ENCODE measurements at regions not wholly inside any gene's neighbourhood (a gene's known extent, or its start where the extent isn't known, plus 50 kb on each side); places are given as distances from the start of the nearest gene placed in this dataset.

GRCh38 chr11:28447226-28447625, 339.0 kb downstream of the METTL15 start:
- no peak for DNase-seq

- DNase-seq: no peak
Measured at GRCh38 chr11:28442131-28442530, 333.9 kb downstream of the METTL15 start.

- no peak for DNase-seq
Measured at GRCh38 chr11:28439403-28439802, 331.2 kb downstream of the METTL15 start.

GRCh38 chr11:28420099-28420498, 311.9 kb downstream of the METTL15 start:
- DNase-seq: no peak

- no peak for DNase-seq
Measured at GRCh38 chr11:28417601-28418323, 309.6 kb downstream of the METTL15 start.

GRCh38 chr11:28412029-28412428, 303.8 kb downstream of the METTL15 start:
- DNase-seq: no peak

- no peak for DNase-seq
Measured at GRCh38 chr11:28401446-28401845, 293.3 kb downstream of the METTL15 start.

- no peak for DNase-seq
Measured at GRCh38 chr11:28400331-28401100, 292.3 kb downstream of the METTL15 start.

- DNase-seq: no peak
Measured at GRCh38 chr11:28393348-28393747, 285.2 kb downstream of the METTL15 start.

- no peak for DNase-seq
Measured at GRCh38 chr11:28384418-28384817, 276.2 kb downstream of the METTL15 start.

- no peak for DNase-seq
Measured at GRCh38 chr11:28383456-28383855, 275.3 kb downstream of the METTL15 start.

Data from stimulated activated CD4-positive, alpha-beta T cell treated with anti-CD3 and anti-CD28 coated beads, Interleukin-4, amount 100 ng/mL, for 1 hour (primary cell).